ENCODE measurements at regions not wholly inside any gene's neighbourhood (a gene's known extent, or its start where the extent isn't known, plus 50 kb on each side); places are given as distances from the start of the nearest gene placed in this dataset.

- POLR2A ChIA-PET, result no interaction called here
- CTCF ChIA-PET, result interaction anchor here (0.9 to 1.4 kb wide), 9 partner anchors 8 to 1289 kb away, joined by 3 to 12 read pairs (median 3); no protein-coding TSS in a partner anchor
- no peak for DNase-seq (ENCODE audit: extremely low spot score)
Observed at GRCh38 chr15:69522361-69522760, 69.7 kb downstream of the RPLP1 start.

GRCh38 chr15:69523010-69524001 lies 70.7 kb downstream of the RPLP1 start:
- TF ChIP-seq CTCF (IDR thresholded peaks at IDR 0.05; ENCODE audit: control extremely low read depth, extremely low read depth, low read depth, missing control alignments), result peak; percentile 57
- ChIA-PET CTCF (interaction anchor here (0.7 to 1.6 kb wide), 11 partner anchors 8 to 964 kb away, joined by 3 to 12 read pairs (median 4); no protein-coding TSS in a partner anchor), POLR2A (no interaction called here)
- peak; percentile 72 for DNase-seq (ENCODE audit: extremely low spot score)

More at GRCh38 chr15:69522361-69522760, 69.7 kb downstream of the RPLP1 start:
- TF ChIP-seq CTCF (IDR thresholded peaks at IDR 0.05; ENCODE audit: control extremely low read depth, extremely low read depth, low read depth, missing control alignments), result no peak

- CTCF ChIA-PET, result interaction anchor here (0.7 to 1.6 kb wide), 4 partner anchors 8 to 963 kb away, joined by 3 to 5 read pairs (median 4); no protein-coding TSS in a partner anchor
- no peak for TF ChIP-seq CTCF (IDR thresholded peaks at IDR 0.05; ENCODE audit: control extremely low read depth, extremely low read depth, low read depth, missing control alignments)
- no peak for DNase-seq (ENCODE audit: extremely low spot score)
- POLR2A ChIA-PET, result no interaction called here
Observed at GRCh38 chr15:69524296-69524695, 71.7 kb downstream of the RPLP1 start.

GRCh38 chr15:69524814-69525213 lies 72.2 kb downstream of the RPLP1 start:
- DNase-seq (ENCODE audit: extremely low spot score), result no peak
- POLR2A ChIA-PET, result no interaction called here
- CTCF ChIA-PET, result interaction anchor here (1.2 to 1.6 kb wide), 2 partner anchors 17 to 21 kb away, joined by 4 to 5 read pairs; no protein-coding TSS in a partner anchor
- TF ChIP-seq CTCF (IDR thresholded peaks at IDR 0.05; ENCODE audit: control extremely low read depth, extremely low read depth, low read depth, missing control alignments), result no peak

- ChIA-PET CTCF (no interaction called here), POLR2A (no interaction called here)
- TF ChIP-seq CTCF (IDR thresholded peaks at IDR 0.05; ENCODE audit: control extremely low read depth, extremely low read depth, low read depth, missing control alignments), result no peak
- no peak for DNase-seq (ENCODE audit: extremely low spot score)
Observed at GRCh38 chr15:69525543-69525942, 72.9 kb downstream of the RPLP1 start.

GRCh38 chr15:69526081-69527061 lies 73.8 kb downstream of the RPLP1 start:
- ChIA-PET POLR2A (no interaction called here), CTCF (no interaction called here)
- DNase-seq (ENCODE audit: extremely low spot score), result no peak
- no peak for TF ChIP-seq CTCF (IDR thresholded peaks at IDR 0.05; ENCODE audit: control extremely low read depth, extremely low read depth, low read depth, missing control alignments)

Data from GM10248 (cell line).